ENCODE measurements at regions not wholly inside any gene's neighbourhood (a gene's known extent, or its start where the extent isn't known, plus 50 kb on each side); places are given as distances from the start of the nearest gene placed in this dataset.

DNA sequence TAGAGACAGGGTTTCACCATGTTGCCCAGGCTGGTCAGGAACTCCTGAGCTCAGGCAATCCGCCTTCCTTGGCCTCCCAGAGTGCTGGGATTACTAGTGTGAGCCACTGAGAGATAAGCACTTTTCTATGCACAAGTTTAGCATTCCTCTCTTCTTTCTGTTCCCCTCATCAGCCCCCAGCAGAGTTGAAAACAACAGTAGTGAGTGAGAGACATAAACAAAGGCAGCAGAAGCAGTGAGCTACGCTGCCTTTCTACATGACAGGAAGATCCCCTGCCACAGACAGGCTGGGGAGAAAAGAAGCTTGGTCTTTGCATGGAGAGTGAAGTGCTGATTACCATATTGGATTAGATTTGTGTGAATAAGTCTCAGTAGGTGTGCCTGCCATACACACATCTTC lies 392.0 kb upstream of the KIRREL3 start:
- DNase-seq (ENCODE audit: insufficient read length, low spot score), result no peak
- FAIRE-seq, result no peak
- TF ChIP-seq, protein P1, sequence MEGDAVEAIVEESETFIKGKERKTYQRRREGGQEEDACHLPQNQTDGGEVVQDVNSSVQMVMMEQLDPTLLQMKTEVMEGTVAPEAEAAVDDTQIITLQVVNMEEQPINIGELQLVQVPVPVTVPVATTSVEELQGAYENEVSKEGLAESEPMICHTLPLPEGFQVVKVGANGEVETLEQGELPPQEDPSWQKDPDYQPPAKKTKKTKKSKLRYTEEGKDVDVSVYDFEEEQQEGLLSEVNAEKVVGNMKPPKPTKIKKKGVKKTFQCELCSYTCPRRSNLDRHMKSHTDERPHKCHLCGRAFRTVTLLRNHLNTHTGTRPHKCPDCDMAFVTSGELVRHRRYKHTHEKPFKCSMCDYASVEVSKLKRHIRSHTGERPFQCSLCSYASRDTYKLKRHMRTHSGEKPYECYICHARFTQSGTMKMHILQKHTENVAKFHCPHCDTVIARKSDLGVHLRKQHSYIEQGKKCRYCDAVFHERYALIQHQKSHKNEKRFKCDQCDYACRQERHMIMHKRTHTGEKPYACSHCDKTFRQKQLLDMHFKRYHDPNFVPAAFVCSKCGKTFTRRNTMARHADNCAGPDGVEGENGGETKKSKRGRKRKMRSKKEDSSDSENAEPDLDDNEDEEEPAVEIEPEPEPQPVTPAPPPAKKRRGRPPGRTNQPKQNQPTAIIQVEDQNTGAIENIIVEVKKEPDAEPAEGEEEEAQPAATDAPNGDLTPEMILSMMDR (IDR thresholded peaks at IDR 0.05; ENCODE audit: insufficient read depth, missing control alignments), result no peak

DNA sequence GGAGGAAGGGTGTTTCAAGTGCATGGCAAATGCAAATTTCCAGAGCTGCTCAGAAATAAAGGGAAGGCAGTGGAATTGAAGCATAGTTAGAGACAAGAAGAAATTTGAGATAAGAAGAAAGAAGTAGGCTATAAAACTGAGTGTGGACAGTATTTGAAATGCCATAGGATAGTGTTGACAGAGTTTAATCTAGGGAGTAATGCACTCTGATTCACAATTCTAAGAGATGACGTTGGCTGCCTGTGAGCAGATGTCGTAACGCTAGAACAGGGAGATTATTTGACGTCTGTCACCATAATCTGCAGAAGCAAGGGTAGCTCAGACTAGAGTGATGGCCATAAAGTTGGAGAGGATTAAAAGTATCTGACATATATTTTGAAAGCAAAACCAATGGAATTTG lies 389.9 kb upstream of the KIRREL3 start:
- DNase-seq (ENCODE audit: insufficient read length, low spot score), result no peak
- FAIRE-seq, result no peak
- TF ChIP-seq, protein P1 (IDR thresholded peaks at IDR 0.05; ENCODE audit: insufficient read depth, missing control alignments), result no peak

DNA sequence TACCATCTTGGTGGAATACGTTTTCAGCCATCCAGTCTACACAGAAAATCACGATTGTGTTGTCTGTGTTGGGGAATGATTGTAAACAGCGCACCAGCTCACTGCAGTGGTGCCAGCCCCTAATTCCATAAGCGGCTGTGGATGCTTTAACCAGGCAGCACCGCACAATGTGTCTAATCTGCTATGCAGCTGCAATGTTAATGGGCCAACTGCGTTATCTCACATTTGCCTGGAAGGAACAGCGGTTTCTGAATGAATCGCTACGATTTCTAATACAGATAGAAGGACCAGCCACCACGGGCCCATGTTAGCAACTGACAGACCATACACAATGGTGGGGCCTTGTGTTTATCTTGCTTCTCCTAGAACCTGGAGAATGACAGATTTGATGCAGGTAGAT lies 384.5 kb upstream of the KIRREL3 start:
- TF ChIP-seq, protein P1 (IDR thresholded peaks at IDR 0.05; ENCODE audit: insufficient read depth, missing control alignments), result no peak
- FAIRE-seq, result no peak
- DNase-seq (ENCODE audit: insufficient read length, low spot score), result no peak

DNA sequence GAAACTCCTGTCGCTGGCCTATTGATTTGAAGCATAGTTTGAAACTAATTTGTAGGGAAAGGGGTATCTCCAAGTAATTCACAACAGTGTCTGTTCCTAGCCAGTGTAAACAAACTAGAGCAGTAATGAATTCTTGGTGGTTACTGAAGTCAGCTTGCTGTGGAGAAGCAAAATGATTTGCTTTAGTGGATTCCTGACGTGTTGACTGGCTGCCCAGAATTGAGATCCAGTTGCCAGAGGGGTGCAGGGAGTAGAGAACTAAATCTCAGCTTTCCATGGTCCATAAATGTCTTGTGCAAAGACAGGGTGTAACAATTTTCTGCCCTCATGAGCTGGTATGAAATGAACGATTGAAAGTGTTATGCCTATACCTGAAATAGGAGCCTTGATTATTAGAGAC lies 382.5 kb upstream of the KIRREL3 start:
- TF ChIP-seq, protein P1 (IDR thresholded peaks at IDR 0.05; ENCODE audit: insufficient read depth, missing control alignments), result no peak
- no peak for FAIRE-seq
- DNase-seq (ENCODE audit: insufficient read length, low spot score), result no peak

DNA sequence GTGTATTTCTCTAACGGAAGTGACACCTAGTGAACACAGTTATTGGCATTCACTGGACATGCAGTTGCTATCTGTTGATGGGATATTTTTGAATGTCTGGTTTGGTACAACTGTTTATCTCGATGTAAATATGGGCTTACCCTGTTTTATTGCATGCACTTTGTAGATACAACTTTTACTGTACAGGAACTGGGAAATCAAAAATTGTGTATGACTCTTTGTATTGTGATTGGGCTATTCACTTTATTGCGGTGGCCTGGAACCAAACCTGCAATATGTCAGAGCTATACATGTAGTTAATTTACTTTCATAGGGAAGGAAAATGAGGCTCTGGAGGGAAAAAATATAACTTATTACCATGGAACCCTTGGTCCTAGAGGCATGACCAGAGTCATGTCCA lies 380.7 kb upstream of the KIRREL3 start:
- no peak for FAIRE-seq
- TF ChIP-seq, protein P1 (IDR thresholded peaks at IDR 0.05; ENCODE audit: insufficient read depth, missing control alignments), result no peak
- no peak for DNase-seq (ENCODE audit: insufficient read length, low spot score)

DNA sequence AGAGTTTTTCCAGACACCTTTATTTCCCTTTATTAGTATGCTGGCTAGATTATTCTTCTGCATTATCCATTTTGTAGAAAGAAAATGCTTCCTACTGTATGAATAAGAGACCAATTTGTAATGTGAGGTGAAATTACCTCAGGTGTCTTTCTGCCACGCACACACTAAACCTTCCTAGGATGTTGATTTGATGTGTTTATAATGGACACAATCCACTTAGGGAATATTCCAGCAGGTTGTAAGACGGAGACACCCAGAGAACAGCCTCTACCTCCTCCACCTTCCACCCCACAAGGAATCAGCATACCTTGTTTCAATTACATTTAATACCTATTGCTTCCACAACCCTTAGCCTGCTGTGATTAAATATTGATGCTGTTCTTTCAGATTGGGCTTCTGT lies 379.1 kb upstream of the KIRREL3 start:
- no peak for DNase-seq (ENCODE audit: insufficient read length, low spot score)
- FAIRE-seq, result no peak
- TF ChIP-seq, protein P1 (IDR thresholded peaks at IDR 0.05; ENCODE audit: insufficient read depth, missing control alignments), result no peak

DNA sequence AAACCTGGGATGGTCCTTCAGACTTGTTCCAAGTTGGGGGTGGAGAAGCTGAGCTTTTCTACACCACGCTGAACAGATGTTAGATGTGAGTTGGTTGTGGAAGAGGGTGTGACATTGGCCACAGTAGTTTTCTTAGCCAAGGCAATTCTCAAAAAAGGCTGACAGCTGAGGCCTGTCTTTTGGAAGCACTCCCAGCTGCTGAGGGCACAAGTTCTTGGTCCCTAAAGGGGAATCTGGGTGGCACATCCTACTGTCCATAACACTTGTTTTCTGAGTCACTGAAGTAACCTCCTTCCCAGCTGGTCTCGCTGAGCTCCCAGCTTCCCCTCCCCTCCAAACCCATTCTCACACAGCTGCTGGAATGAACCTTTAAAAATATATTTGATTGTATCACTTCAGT lies 375.7 kb upstream of the KIRREL3 start:
- DNase-seq (ENCODE audit: insufficient read length, low spot score) (no peak), FAIRE-seq (no peak)
- TF ChIP-seq, protein P1 (IDR thresholded peaks at IDR 0.05; ENCODE audit: insufficient read depth, missing control alignments), result no peak
